Smooth muscle cell (in vitro differentiated cells): ENCODE measurements at regions not wholly inside any gene's neighbourhood (a gene's known extent, or its start where the extent isn't known, plus 50 kb on each side); places are given as distances from the start of the nearest gene placed in this dataset.

Experiments
- DNase-seq: peaks from one replicate; lab custom pipeline; 2025; ENCODE audit not compliant: unreplicated experiment; lab: John Stamatoyannopoulos, UW
- H2AFZ ChIP-seq: fragments of 200-600 bp; sonication (generic); 2 replicates; pipeline ENCODE4 v1.6.0; 2016; ENCODE audit warnings: antibody characterized with exemption, low read depth, mild to moderate bottlenecking
- H3F3A ChIP-seq: fragments of 200-600 bp; sonication (generic); 2 replicates; pipeline ENCODE4 v1.6.0; 2017; ENCODE audit warnings: antibody characterized with exemption, low read depth
- H3K27ac ChIP-seq: fragments of 200-600 bp; sonication (generic); 2 replicates; pipeline ENCODE4 v1.5.1; 2016; ENCODE audit warnings: low read depth, mild to moderate bottlenecking
- H3K27me3 ChIP-seq: fragments of 200-600 bp; sonication (generic); 2 replicates; pipeline ENCODE4 v1.6.1; 2016; ENCODE audit warnings: low read depth, mild to moderate bottlenecking
- H3K36me3 ChIP-seq: fragments of 200-600 bp; sonication (generic); 2 replicates; pipeline ENCODE4 v1.5.1; 2016; ENCODE audit warnings: low read depth
- H3K4me1 ChIP-seq: fragments of 200-600 bp; sonication (generic); 2 replicates; pipeline ENCODE4 v1.5.1; 2016; ENCODE audit warnings: low read depth
- H3K4me2 ChIP-seq: fragments of 200-600 bp; sonication (generic); 2 replicates; pipeline ENCODE4 v1.6.0; 2016; ENCODE audit warnings: mild to moderate bottlenecking
- H3K4me3 ChIP-seq: fragments of 200-600 bp; sonication (generic); 2 replicates; pipeline ENCODE4 v1.5.1; 2016; ENCODE audit warnings: mild to moderate bottlenecking
- H3K79me2 ChIP-seq: fragments of 200-600 bp; sonication (generic); 2 replicates; pipeline ENCODE4 v1.6.0; 2016; ENCODE audit warnings: low read depth, mild to moderate bottlenecking
- H3K9ac ChIP-seq: fragments of 200-600 bp; sonication (generic); 2 replicates; pipeline ENCODE4 v1.6.0; 2016; ENCODE audit warnings: low read depth
- H3K9me3 ChIP-seq: fragments of 200-600 bp; sonication (generic); replicated peaks from 2 replicates; pipeline ENCODE4 v1.5.1; 2016; ENCODE audit warnings: low read depth
- H4K20me1 ChIP-seq: fragments of 200-600 bp; sonication (generic); 2 replicates; pipeline ENCODE4 v1.6.0; 2016; ENCODE audit warnings: low read depth
- CTCF ChIP-seq: fragments of 200-600 bp; sonication (generic); IDR thresholded peaks from 2 replicates; pipeline ENCODE4 v1.5.1; 2017; ENCODE audit warnings: borderline replicate concordance, mild to moderate bottlenecking, antibody characterized with exemption; ENCODE audit not compliant: insufficient read depth, poor library complexity, severe bottlenecking
- WGBS: methylation state at CpG from one replicate; pipeline ENCODE4 v1.1.7; 2016; ENCODE audit warnings: low lambda C conversion rate; 5-methylcytosine and 5-hydroxymethylcytosine counted together

GRCh38 chr5:173801006-173801405 is 87.1 kb upstream of the CPEB4 start:
- Histone ChIP-seq H3K4me1 (no peaks in the 10 kb centered on the region), H3K9me3 (no peaks in the 10 kb centered on the region), H3K4me2 (no peak overlapping the region), H3K27me3 (no peaks in the 10 kb centered on the region), H3K27ac (no peak overlapping the region), H3K36me3 (no peaks in the 10 kb centered on the region), H3K79me2 (no peaks in the 10 kb centered on the region), H3K4me3 (no peak overlapping the region), H3F3A (no peaks in the 10 kb centered on the region), H3K9ac (no peak overlapping the region), H2AFZ (no peak overlapping the region), H4K20me1 (no peaks in the 10 kb centered on the region)
- TF ChIP-seq CTCF, result no peak
- WGBS, result 99% methylated on average over 8 of the region's 8 CpGs
- DNase-seq, result no peak

- H3K4me3 ChIP-seq, result no peak overlapping the region
- H3K36me3 ChIP-seq, result no peaks in the 10 kb centered on the region
- no peak overlapping the region for H3K27ac ChIP-seq
- WGBS, result 90% methylated on average over 7 of the region's 7 CpGs
- no peak for DNase-seq
- no peaks in the 10 kb centered on the region for H3F3A ChIP-seq
- no peak overlapping the region for H2AFZ ChIP-seq
- no peaks in the 10 kb centered on the region for H3K79me2 ChIP-seq
- H3K9ac ChIP-seq, result no peak overlapping the region
- no peak overlapping the region for H3K4me2 ChIP-seq
- no peak for TF ChIP-seq CTCF
- no peaks in the 10 kb centered on the region for H4K20me1 ChIP-seq
- H3K9me3 ChIP-seq, result no peaks in the 10 kb centered on the region
- H3K4me1 ChIP-seq, result no peaks in the 10 kb centered on the region
- H3K27me3 ChIP-seq, result no peaks in the 10 kb centered on the region
Measured at GRCh38 chr5:173802670-173803165, 85.4 kb upstream of the CPEB4 start.

- H3K27ac ChIP-seq, result no peak overlapping the region
- no peak overlapping the region for H3K9ac ChIP-seq
- H3F3A ChIP-seq, result no peaks in the 10 kb centered on the region
- 80% methylated on average over 7 of the region's 7 CpGs for WGBS
- no peaks in the 10 kb centered on the region for H3K9me3 ChIP-seq
- no peaks in the 10 kb centered on the region for H4K20me1 ChIP-seq
- H3K4me3 ChIP-seq, result no peak overlapping the region
- TF ChIP-seq CTCF, result no peak
- H2AFZ ChIP-seq, result no peak overlapping the region
- no peaks in the 10 kb centered on the region for H3K79me2 ChIP-seq
- H3K27me3 ChIP-seq, result no peaks in the 10 kb centered on the region
- no peaks in the 10 kb centered on the region for H3K36me3 ChIP-seq
- no peaks in the 10 kb centered on the region for H3K4me1 ChIP-seq
- no peak for DNase-seq
- H3K4me2 ChIP-seq, result no peak overlapping the region
Measured at GRCh38 chr5:173804579-173804978, 83.6 kb upstream of the CPEB4 start.

- H3K4me3 ChIP-seq, result no peak overlapping the region
- DNase-seq, result no peak
- no peaks in the 10 kb centered on the region for H3F3A ChIP-seq
- H3K27me3 ChIP-seq, result no peaks in the 10 kb centered on the region
- no peak overlapping the region for H3K9ac ChIP-seq
- no peaks in the 10 kb centered on the region for H3K4me1 ChIP-seq
- H3K36me3 ChIP-seq, result no peaks in the 10 kb centered on the region
- no peaks in the 10 kb centered on the region for H3K9me3 ChIP-seq
- no peak overlapping the region for H3K27ac ChIP-seq
- WGBS, result 88% methylated on average over 7 of the region's 7 CpGs
- no peak for TF ChIP-seq CTCF
- no peak overlapping the region for H2AFZ ChIP-seq
- no peaks in the 10 kb centered on the region for H3K79me2 ChIP-seq
- H4K20me1 ChIP-seq, result no peaks in the 10 kb centered on the region
- H3K4me2 ChIP-seq, result no peak overlapping the region
Measured at GRCh38 chr5:173806270-173807035, 81.7 kb upstream of the CPEB4 start.
